ENCODE measurements at regions not wholly inside any gene's neighbourhood (a gene's known extent, or its start where the extent isn't known, plus 50 kb on each side); places are given as distances from the start of the nearest gene placed in this dataset.

DNA sequence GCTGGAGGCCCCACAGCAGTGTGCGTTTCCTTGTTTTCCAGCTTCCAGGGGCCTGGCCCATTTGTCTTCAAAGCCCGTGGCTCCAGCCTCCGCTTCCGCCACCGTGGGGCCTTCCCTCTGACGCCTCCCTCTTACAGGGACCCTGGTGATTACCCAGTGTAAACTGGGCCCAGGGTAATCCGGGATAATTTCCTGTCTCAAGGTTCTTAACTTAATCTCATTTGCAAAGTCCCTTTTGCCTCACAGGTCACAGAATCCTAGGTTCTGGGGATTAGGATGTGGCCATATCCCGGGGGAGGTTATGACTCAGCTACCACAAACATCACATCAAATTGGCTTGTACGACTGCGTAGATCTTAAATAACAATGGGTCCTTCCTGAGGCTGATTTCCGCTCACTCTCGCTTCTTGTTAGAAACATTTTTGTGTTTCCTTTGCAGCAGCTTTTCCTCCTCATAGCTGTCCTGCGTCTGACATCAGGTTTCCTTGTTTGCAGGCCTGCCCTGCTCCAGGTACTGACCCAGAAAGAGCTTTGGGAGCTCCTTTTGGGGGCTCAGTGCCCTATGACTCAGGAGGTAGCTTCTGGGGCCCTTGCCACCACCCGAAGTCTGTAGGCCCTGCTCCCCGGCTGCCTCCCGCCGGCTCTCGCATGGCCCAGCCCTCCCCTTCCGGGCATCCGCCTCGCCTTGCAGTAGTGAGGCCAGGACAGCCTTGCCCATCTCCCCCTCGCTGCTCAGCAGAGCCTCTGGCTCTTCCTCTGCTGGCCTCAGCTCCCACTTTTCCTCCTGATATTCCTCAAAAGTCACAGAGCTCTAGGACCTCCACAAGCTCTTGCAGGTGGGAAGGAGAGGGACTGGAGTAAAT is 100.5 kb downstream of the ERMARD start:
- no peak for DNase-seq (ENCODE audit: low read depth, low spot score)
- Histone ChIP-seq H3K9me3 (ENCODE audit: control insufficient read depth, insufficient read depth, low read length) (no peaks in the 10 kb centered on the region), H3K4me1 (ENCODE audit: control insufficient read depth, insufficient read depth, low read length) (peaks cover 3% of the 10 kb centered on the region; the same call in 1 of the 2 replicates)

DNA sequence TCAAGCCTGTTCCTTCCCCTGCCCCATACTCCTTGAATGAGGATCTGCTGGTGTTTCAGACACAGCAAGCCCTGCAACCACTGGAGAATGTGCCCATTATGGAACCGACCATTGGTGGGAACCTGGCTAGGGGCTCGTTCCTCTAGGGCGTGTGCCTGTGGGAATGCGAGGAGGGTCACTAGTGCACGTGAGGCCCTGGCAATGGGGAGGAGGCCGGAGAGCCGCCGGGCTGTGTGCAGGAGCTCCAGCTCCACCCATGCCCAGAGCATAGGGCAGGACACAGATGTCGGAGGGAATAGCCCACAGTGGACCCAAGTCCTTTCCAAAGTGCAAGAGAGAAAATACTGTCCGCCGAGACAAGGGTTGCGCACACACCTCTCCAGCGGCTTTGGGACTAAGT is 99.3 kb downstream of the ERMARD start:
- Histone ChIP-seq H3K9me3 (ENCODE audit: control insufficient read depth, insufficient read depth, low read length) (no peaks in the 10 kb centered on the region), H3K4me3 (ENCODE audit: low read length) (no peak overlapping the region), H3K27ac (ENCODE audit: low read length) (no peak overlapping the region), H3K27me3 (ENCODE audit: control insufficient read depth, insufficient read depth, low read length) (no peaks in the 10 kb centered on the region), H3K4me1 (ENCODE audit: control insufficient read depth, insufficient read depth, low read length) (peaks cover 3% of the 10 kb centered on the region; the same call in 1 of the 2 replicates), H3K36me3 (ENCODE audit: control insufficient read depth, insufficient read depth, low read length) (no peaks in the 10 kb centered on the region)
- DNase-seq (ENCODE audit: low read depth, low spot score) = no peak
- WGBS (ENCODE audit: insufficient coverage, insufficient read length) = no CpG with 5 or more reads among the region's 13 CpGs

More for the DNA sequence above, 100.5 kb downstream of the ERMARD start:
- Histone ChIP-seq H3K27me3 (ENCODE audit: control insufficient read depth, insufficient read depth, low read length) (no peaks in the 10 kb centered on the region), H3K4me3 (ENCODE audit: low read length) (no peak overlapping the region), H3K36me3 (ENCODE audit: control insufficient read depth, insufficient read depth, low read length) (no peaks in the 10 kb centered on the region), H3K27ac (ENCODE audit: low read length) (no peak overlapping the region)
- no CpG with 5 or more reads among the region's 22 CpGs for WGBS (ENCODE audit: insufficient coverage, insufficient read length)

DNA sequence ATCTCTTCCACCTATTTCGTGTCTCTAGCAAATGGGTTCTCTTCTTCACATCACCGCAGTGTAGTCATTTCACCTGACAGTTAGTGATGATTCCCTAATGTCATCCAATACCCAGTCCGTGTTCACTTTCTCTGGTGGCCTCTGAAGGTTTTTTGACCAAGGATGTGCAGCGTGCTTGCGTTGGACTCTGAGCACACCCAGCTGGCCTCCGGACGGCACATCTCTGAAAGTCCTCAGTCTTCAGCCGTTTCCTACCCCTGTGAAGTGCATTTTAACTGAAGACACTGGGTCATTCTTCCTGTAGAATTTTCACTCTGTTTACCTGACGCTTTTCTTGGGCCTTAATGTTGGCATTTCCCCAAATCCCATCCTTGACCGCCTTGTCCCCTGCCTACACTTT is 98.7 kb downstream of the ERMARD start:
- no CpG with 5 or more reads among the region's 10 CpGs for WGBS (ENCODE audit: insufficient coverage, insufficient read length)

DNA sequence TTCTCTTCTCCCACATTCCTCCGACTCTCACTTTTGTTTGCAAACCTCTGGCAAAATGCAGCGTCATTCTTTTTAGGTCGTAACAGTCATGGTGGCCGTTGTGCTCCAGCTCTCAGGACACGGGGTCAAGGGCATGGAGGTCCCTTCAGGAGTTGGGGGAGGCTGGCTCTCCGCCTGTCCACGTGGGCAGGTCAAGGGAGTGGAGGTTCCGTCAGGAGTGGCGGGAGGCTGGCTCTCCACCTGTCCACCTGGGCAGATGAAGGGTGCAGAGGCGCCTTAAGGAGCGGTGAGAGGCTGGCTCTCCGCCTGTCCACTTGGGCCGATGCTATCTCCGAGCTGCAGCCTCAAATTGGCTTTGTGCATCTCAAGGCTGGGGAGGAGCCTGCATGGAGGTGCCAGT is 98.0 kb downstream of the ERMARD start:
- no peak overlapping the region for H3K27ac ChIP-seq (ENCODE audit: low read length)
- H3K27me3 ChIP-seq (ENCODE audit: control insufficient read depth, insufficient read depth, low read length) = no peaks in the 10 kb centered on the region
- no peak overlapping the region for H3K4me3 ChIP-seq (ENCODE audit: low read length)
- no peaks in the 10 kb centered on the region for H3K36me3 ChIP-seq (ENCODE audit: control insufficient read depth, insufficient read depth, low read length)
- H3K9me3 ChIP-seq (ENCODE audit: control insufficient read depth, insufficient read depth, low read length) = no peaks in the 10 kb centered on the region
- DNase-seq (ENCODE audit: low read depth, low spot score) = no peak
- no CpG with 5 or more reads among the region's 14 CpGs for WGBS (ENCODE audit: insufficient coverage, insufficient read length)
- peaks cover 3% of the 10 kb centered on the region; the same call in 1 of the 2 replicates for H3K4me1 ChIP-seq (ENCODE audit: control insufficient read depth, insufficient read depth, low read length)

More for the DNA sequence above, 98.7 kb downstream of the ERMARD start:
- H3K4me1 ChIP-seq (ENCODE audit: control insufficient read depth, insufficient read depth, low read length) = peaks cover 3% of the 10 kb centered on the region; the same call in 1 of the 2 replicates
- H3K4me3 ChIP-seq (ENCODE audit: low read length) = no peak overlapping the region
- no peak overlapping the region for H3K27ac ChIP-seq (ENCODE audit: low read length)
- no peak for DNase-seq (ENCODE audit: low read depth, low spot score)
- H3K36me3 ChIP-seq (ENCODE audit: control insufficient read depth, insufficient read depth, low read length) = no peaks in the 10 kb centered on the region
- no peaks in the 10 kb centered on the region for H3K27me3 ChIP-seq (ENCODE audit: control insufficient read depth, insufficient read depth, low read length)
- no peaks in the 10 kb centered on the region for H3K9me3 ChIP-seq (ENCODE audit: control insufficient read depth, insufficient read depth, low read length)

DNA sequence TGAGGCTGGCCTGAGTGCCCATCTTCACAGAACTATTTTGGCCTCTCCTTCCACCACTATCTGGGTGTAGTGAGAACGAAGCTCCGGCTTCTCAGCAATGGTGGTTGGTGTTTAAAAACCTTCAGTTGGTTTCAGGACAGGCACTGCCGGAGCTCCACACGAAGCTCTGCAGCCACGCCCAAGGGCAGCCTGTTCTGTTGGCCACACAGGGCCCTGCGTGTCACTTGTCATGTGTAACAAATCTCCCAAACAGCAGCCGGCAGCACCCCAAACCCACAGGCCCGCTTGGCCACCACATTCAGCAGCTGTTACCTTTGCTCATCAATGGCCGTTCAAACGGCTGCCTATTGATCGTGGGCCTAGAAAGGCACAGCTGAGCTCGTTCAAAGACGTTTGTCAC is 97.5 kb downstream of the ERMARD start:
- no peak for DNase-seq (ENCODE audit: low read depth, low spot score)
- Histone ChIP-seq H3K27me3 (ENCODE audit: control insufficient read depth, insufficient read depth, low read length) (no peaks in the 10 kb centered on the region), H3K36me3 (ENCODE audit: control insufficient read depth, insufficient read depth, low read length) (no peaks in the 10 kb centered on the region), H3K4me1 (ENCODE audit: control insufficient read depth, insufficient read depth, low read length) (peaks cover 3% of the 10 kb centered on the region; the same call in 1 of the 2 replicates), H3K27ac (ENCODE audit: low read length) (no peak overlapping the region), H3K4me3 (ENCODE audit: low read length) (no peak overlapping the region), H3K9me3 (ENCODE audit: control insufficient read depth, insufficient read depth, low read length) (no peaks in the 10 kb centered on the region)
- WGBS (ENCODE audit: insufficient coverage, insufficient read length) = no CpG with 5 or more reads among the region's 13 CpGs

DNA sequence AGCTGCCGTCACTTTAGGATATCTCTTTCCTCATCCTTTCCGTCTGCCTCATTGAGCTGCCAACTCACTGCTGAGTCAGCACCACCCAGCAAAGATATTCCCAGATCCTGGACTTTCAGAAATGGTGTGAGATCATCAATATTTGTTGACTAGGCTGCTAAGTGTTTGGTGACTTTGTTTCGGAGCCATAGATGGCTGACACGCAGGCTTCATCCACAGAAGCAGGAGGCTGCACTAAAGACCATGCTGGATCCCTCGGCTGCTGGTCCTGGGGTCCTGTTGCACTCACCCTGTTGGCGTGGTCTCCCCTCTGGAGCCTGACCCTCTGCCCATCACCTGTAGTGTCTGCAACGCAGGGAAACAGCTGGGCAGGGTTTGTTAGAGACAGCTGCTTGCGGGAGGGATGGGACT is 96.5 kb downstream of the ERMARD start:
- Histone ChIP-seq H3K4me1 (ENCODE audit: control insufficient read depth, insufficient read depth, low read length) (peaks cover 3% of the 10 kb centered on the region; the same call in 1 of the 2 replicates), H3K27ac (ENCODE audit: low read length) (no peak overlapping the region), H3K36me3 (ENCODE audit: control insufficient read depth, insufficient read depth, low read length) (no peaks in the 10 kb centered on the region), H3K27me3 (ENCODE audit: control insufficient read depth, insufficient read depth, low read length) (no peaks in the 10 kb centered on the region), H3K9me3 (ENCODE audit: control insufficient read depth, insufficient read depth, low read length) (no peaks in the 10 kb centered on the region), H3K4me3 (ENCODE audit: low read length) (no peak overlapping the region)
- WGBS (ENCODE audit: insufficient coverage, insufficient read length) = no CpG with 5 or more reads among the region's 8 CpGs
- DNase-seq (ENCODE audit: low read depth, low spot score) = no peak

DNA sequence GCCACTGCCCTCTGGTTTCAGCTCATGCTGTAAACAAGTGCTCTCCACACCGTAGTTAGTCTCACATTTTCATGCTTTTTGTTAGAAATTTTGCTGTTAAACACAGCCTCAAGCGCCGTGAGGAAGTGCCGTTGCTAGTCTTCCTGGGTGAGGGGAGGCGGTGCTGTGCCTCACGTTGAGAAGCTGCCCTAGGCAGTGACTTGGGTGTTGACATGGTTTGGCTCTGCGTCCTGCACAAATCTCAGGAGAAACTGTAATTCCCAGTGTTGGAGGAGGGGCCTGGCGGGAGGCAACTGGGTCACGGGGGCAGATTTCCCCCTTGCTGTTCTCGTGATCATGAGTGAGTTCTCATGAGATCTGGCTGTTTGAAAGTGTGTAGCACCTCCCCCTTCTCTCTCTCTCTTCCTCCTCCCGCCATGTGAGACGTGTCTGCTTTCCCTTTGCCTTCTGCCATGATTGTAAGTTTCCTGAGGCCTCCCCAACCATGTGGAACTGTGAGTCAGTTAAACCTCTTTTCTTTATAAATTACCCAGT is 95.8 kb downstream of the ERMARD start:
- Histone ChIP-seq H3K27ac (ENCODE audit: low read length) (no peak overlapping the region), H3K9me3 (ENCODE audit: control insufficient read depth, insufficient read depth, low read length) (no peaks in the 10 kb centered on the region), H3K4me1 (ENCODE audit: control insufficient read depth, insufficient read depth, low read length) (peaks cover 3% of the 10 kb centered on the region; the same call in 1 of the 2 replicates), H3K27me3 (ENCODE audit: control insufficient read depth, insufficient read depth, low read length) (no peaks in the 10 kb centered on the region), H3K4me3 (ENCODE audit: low read length) (no peak overlapping the region), H3K36me3 (ENCODE audit: control insufficient read depth, insufficient read depth, low read length) (no peaks in the 10 kb centered on the region)
- no peak for DNase-seq (ENCODE audit: low read depth, low spot score)
- no CpG with 5 or more reads among the region's 12 CpGs for WGBS (ENCODE audit: insufficient coverage, insufficient read length)

DNA sequence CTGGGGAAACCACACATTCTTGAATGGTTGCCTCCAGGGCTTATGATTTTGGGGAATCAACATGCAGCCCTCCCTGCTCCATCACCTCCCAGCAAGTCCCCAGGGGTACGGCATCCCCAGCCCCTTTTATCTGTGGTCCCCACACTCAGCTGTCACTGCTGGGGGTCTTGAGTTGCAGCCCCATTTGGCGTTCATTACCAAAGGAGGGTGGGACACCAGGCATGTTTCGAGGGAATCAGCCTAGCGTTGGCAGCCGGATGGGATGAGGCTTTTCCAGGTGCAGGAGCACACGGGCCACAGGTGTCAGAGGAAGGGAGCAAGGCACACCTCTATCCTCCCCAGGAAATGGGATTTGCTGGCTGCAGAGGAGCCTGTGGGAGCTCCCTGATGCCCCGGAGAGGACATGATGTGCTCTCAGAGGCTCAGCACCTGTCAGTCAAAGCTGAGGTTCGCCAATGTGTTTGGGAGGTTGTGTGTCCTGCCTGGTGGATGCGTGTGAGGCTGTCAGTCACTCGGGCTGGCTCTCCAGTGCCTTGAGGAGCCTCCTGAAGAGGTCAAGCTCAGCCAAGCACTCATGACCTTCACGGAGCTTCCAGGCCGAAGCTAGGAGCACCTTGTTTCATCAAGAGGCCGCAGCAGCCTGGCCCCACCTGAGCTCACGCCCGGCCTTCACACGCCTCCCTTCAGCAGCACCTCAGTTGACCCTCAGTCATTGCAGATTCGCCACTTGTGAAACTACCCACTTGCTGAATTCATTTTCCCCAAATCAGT is 95.0 kb downstream of the ERMARD start:
- Histone ChIP-seq H3K36me3 (ENCODE audit: control insufficient read depth, insufficient read depth, low read length) (no peaks in the 10 kb centered on the region), H3K27me3 (ENCODE audit: control insufficient read depth, insufficient read depth, low read length) (no peaks in the 10 kb centered on the region), H3K9me3 (ENCODE audit: control insufficient read depth, insufficient read depth, low read length) (no peaks in the 10 kb centered on the region), H3K4me1 (ENCODE audit: control insufficient read depth, insufficient read depth, low read length) (no peaks in the 10 kb centered on the region), H3K4me3 (ENCODE audit: low read length) (no peak overlapping the region), H3K27ac (ENCODE audit: low read length) (no peak overlapping the region)
- WGBS (ENCODE audit: insufficient coverage, insufficient read length) = no CpG with 5 or more reads among the region's 17 CpGs
- DNase-seq (ENCODE audit: low read depth, low spot score) = no peak

DNA sequence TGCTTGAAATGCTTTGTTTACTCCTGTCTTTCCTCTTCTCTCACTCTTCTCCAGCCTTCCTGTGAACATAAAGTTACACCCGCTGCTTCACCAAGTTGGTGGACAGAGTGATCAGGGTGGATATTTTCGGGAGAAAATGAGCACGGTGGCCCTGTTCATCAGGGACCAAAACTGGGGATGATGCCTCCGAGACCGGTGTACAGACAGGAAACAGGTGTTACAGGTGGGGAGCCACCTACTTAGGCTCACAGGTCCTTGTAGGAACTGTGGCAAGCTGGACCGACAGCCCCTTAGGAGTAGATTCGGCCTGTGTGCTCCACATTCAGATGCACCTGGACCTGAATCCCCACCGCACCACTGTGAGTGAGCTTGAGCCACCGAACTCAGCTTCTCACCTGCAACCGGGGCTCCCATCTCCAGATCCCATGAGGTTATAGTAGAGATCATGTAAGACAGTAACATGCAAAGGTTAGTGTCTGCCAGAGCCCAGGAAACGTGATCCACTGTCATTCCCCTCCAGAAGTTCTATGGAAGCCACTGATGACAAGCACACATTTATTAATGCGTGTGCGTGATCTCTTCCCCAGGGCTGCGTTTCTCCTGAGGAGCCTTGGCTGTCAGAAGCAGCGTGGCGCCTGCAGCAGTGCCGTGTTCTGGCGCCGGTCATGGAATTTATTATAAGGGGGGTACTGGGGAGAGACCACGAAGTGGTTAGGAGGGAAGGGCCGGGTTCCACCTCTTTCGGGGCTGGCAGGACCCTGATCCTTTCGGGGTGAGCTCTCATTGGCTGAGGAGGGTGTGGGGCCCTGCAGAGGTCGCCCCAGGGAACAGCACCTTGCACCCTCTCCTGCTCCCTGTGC is 94.2 kb downstream of the ERMARD start:
- Histone ChIP-seq H3K4me1 (ENCODE audit: control insufficient read depth, insufficient read depth, low read length) (no peaks in the 10 kb centered on the region), H3K27ac (ENCODE audit: low read length) (no peak overlapping the region), H3K27me3 (ENCODE audit: control insufficient read depth, insufficient read depth, low read length) (no peaks in the 10 kb centered on the region), H3K36me3 (ENCODE audit: control insufficient read depth, insufficient read depth, low read length) (no peaks in the 10 kb centered on the region), H3K9me3 (ENCODE audit: control insufficient read depth, insufficient read depth, low read length) (no peaks in the 10 kb centered on the region), H3K4me3 (ENCODE audit: low read length) (no peak overlapping the region)
- DNase-seq (ENCODE audit: low read depth, low spot score) = no peak
- no CpG with 5 or more reads among the region's 24 CpGs for WGBS (ENCODE audit: insufficient coverage, insufficient read length)

DNA sequence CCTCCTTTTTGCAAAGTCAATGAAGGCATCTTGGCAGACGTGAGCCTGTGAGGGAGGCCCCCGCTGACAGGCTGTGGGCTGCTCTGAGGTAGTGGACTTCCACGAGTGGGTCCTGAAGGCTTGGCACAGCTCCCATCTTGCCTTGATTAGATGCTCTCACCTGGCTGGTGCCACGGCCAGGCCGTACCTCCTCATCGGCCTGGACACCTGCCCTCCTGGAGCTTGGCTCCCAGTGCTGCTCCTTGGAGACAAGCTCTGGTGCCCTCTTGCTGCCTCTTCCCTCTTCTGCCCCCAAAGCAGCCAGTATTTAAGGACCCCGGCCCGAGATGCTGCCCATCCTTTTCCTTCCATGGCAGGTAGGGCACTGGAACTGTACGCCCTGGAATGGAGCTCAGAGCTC is 93.5 kb downstream of the ERMARD start:
- WGBS (ENCODE audit: insufficient coverage, insufficient read length) = no CpG with 5 or more reads among the region's 9 CpGs
- no peak overlapping the region for H3K4me3 ChIP-seq (ENCODE audit: low read length)
- H3K9me3 ChIP-seq (ENCODE audit: control insufficient read depth, insufficient read depth, low read length) = no peaks in the 10 kb centered on the region
- no peak for DNase-seq (ENCODE audit: low read depth, low spot score)
- H3K27me3 ChIP-seq (ENCODE audit: control insufficient read depth, insufficient read depth, low read length) = no peaks in the 10 kb centered on the region
- no peaks in the 10 kb centered on the region for H3K4me1 ChIP-seq (ENCODE audit: control insufficient read depth, insufficient read depth, low read length)
- H3K27ac ChIP-seq (ENCODE audit: low read length) = no peak overlapping the region
- H3K36me3 ChIP-seq (ENCODE audit: control insufficient read depth, insufficient read depth, low read length) = no peaks in the 10 kb centered on the region
